HG02759 (cell line): ENCODE measurements at regions not wholly inside any gene's neighbourhood (a gene's known extent, or its start where the extent isn't known, plus 50 kb on each side); places are given as distances from the start of the nearest gene placed in this dataset.
"Not testable (repeated sequence)": the region's sequence is repeated elsewhere in the genome, so short reads cannot be mapped to it uniquely, and the experiment has no call there.

Source experiments
- ATAC-seq: cut with Tn5 transposase; IDR thresholded peaks from one replicate; pipeline ENCODE4 v1.9.1; 2021; ENCODE audit warnings: mild to moderate bottlenecking, moderate library complexity; ENCODE audit not compliant: unreplicated experiment

DNA sequence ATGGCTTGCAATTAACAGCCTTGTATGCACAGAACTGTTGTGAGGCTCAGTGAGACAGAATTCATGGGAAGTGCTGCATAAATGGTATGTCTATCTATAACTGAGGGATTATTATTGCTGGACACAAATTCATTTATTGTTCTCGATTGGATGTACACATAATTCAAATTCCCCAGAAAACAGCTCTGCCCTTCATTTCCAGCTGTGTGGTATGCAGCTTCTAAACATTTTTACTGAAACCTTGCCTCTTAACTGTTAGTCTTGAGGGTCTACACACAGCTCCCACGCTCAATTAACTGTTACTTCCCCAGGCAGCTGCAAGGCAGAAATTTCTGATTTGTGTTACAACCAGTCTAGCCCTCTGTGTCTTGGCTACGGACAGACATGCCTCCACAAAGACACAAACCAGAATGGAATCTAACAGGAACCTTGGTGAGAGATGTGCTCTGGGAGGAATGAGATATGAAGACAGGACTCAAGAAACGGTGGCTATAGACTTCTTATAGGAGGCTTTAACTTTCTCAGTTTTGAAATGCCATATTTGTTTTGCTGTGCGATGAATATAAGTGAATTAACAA is 139.7 kb upstream of the TBL1XR1 start:
- ATAC-seq, result no peak

DNA sequence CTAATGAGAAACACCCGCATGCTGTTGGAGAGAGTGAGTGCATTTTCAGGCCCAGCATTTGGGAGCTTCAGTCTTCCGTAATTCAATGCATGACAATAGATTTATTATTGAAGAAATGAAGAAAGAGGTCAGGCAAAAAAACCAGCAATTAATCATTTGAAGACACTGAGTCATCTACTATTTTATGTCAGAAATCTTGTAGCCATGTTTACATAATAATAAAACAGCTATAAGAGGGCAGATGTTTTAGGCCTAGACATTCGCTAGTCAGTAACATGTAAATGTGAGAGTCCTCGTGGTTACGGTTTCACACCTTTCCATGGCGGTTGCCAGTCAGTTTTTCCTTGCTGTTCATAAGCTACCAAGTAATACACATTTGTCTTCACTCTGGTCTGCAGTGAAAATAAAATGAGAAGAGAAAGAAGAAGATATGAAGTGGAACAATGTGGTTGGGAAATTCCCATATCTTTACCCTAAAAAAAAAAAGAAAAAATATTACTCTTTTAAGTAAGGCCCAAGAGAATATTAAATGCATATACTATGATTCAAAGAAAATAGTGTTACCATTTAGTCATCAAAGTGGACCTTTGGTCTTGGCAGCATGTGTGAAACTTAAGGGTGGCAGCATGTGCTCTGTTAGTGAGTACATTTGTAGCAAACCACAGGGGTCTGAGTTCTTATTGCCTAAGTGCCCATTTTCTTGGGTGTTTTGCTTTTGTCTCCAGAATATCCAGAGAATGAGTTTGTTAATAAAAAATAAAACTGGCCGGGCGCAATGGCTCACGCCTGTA is 140.5 kb upstream of the TBL1XR1 start:
- peak; percentile 90 for ATAC-seq

DNA sequence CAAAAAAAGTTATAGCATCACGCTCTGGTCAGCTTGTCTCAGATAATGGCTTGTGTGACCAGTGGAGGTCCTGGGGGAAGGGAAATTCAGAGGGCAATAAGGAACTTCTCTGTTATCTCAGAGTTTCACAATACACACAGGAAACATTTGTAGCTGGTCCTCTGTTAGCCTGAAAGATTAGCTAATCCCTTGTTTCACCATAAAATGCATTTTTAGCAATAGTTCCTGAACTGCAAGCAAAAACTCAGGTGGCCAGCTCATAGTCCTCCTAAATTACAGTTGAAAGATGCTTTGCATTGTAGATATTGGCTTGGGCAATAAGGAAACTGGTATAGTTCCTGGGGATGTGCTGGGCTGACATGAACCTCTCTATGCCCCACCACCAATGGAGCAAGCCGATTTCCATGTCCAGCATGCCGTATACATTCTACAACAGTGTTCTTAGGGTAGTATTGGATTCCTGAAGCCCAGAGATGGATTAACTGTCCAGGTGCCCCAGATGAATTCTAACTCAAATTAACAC is 141.5 kb upstream of the TBL1XR1 start:
- peak; percentile 33 for ATAC-seq

DNA sequence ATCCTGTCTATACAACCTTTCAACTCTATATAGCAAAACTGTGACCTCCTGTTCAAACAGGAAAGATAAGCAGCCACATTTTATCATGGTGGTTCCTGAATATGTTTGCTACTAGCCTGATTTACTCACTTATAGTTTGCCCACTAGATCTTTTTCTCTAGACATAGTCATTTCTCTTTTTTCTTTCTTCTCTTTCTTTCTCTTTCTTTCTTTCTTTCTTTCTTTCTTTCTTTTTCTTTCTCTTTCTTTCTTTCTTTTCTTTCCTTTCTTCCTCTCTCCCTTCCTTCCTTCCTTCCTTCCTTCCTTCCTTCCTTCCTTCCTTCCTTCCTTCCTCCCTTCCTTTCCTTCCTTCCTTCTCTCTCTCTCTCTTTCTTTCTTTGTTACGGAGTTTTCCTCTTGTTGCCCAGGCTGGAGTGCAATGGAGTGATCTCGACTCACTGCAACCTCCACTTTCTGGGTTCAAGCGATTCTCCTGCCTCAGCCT is 142.0 kb upstream of the TBL1XR1 start:
- ATAC-seq, result peak; percentile 1

DNA sequence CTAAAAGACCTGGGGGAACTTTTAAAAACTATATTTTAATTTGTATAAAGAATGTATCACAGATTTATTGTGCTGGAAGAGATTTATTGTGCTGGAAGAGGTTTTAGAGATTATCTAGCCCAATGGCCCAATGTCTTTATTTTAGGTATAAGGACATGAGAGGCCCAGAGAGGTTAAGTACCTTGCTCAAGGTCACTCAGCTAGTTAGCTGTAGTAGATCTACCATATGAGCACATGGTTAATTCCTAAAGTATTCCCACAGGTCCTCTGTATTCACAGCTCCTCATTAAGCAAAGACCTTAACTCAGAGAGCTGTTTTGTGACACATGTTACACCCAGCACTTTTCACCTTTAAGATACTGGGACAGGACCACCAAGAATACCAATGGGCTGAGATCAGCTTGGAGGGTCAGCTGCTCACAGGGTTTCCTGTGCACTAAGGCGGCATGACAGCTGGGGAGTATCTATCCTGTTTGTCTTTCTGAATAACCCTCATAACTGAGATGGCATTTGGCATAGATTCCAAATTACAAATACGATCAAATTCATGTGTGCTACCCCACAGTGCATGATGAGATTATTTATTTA is 143.1 kb upstream of the TBL1XR1 start:
- ATAC-seq, result no peak

DNA sequence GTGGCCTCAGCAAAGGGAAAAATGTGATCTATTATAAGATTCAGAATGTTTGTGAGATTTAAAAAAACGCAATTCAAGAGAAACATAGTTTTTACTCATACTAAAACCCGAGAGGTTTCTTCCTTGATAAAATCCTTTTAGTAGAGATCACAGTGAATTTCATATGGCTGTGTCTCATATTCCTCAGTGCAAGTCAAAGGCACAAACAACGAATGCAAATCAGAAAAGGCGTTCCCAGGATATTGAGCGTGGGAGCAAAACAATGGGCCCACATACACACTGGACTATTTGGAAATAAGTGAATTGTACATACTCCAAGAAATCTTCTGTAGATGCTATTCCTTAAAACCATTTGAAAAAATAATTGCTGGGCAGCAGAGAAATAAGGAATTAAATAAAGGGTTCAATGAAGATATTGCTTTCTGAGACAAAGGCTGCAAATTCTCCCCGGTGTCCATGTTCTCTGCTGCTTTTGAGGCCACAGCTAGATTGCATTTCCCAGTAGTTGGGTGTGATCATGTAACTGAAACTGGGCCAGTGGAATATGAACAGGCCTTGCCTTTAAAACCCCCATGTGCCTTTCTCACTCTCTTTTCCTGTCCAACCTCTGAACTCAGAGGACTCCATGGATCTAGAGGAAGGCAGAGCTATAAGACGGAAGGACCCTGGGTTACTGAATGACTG is 144.6 kb upstream of the TBL1XR1 start:
- no peak for ATAC-seq

DNA sequence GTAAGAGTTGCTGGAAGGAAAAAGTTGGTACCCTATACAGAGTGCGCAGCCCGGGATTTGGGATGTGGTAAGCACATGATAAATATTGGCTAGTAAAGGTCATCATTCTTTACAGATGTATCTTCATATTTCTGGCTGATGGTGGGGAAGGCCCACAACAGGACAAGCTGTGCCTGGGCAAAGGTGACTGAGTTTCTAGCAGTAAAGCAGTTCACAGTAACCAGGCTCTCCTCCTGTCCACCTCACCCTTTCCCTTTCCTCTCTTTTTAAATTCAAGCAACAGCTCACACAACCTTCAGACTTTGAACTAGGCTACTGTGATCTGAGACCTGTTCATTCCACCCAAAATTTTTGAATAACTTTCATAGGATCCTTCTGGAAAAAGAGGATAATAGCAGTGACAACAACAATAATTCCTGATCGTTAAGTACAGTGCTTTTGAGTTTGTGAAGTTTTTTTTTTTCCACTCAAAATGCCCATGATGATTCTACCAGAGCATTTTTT is 145.9 kb upstream of the TBL1XR1 start:
- no peak for ATAC-seq

DNA sequence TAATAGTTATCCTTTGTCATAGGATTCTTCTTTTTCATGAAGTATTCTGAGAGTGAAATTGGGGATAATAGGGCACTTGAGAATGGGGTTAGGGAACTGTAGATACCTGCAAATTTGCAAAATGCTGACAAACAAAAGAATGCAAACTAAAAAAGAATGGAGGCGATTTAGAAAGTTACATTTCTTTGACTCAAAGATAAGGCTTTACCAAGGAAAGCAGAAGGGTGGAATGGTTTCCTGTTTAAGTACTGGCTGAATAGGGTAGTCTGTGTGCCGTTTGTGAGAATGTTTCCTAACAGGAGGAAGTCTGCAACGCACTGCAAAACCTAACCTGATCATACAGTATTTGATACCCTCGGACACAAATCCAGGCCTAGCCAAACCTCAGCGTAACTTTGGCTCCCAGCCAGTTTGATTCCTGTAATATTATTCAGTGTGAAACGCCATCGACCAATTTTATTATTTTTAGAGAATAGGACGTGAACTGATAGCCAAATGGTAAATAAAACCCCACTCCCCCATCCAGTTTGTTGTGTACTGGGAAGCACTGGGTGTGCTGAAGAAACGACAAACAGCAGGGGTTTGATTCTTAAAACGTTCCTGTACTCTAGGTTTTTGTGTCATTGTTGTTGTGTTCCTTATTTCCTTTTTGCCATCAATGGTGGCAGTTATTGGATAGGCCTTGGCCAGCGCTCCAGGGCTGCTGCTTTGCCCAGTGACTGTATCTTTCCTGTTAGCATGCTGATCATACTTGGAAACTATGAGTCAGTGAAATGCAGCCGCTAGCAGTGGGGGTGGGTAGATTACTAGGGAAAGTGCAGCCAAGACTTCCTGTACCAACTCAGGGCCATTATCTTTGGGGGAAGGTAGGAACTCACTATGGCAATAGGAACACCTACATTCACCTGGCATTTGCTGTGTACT is 148.0 kb upstream of the TBL1XR1 start:
- ATAC-seq, result peak; percentile 79

DNA sequence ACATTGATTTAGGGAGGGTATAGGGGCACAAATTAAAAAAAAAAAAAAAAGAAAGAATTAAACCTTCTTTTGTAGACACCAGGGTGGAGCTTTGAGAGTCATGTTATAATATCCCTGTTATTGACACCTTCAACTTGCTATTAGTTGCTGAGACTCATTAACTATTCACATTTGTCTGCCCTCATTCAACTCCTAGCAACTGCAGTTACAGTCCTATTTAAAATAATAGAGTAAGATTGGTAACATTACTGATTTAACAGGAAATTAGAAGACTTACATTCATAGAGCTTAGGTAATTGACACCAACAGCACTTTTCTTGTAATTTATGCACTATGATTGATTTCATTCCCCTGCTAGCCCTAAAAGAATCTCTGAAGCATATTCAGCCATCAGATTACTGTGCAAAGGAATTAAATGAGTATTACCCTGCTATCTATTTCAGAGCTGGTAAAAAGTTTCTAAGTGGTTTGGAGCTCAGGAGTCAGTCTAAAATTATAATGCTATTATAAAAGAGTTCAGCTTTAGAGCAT is 148.8 kb upstream of the TBL1XR1 start:
- ATAC-seq, result peak; percentile 11

DNA sequence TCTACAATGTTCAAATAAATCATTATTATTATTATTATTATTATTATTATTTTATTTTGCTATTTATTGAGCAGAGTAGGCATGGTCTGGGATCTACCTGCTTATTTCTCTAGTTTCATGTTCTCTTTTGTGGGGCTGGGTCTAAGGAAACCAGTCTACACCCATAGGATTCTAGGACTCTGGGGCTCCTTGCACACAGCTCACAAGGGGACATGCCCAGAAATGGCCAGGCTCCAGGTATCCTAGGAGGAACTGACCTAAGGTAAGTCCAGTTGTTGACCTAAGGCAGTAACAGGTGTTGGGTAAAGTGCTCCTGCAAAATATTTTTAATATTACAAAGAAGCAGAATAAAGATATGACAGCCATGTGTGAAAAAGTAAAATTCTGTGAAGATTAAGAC is 149.6 kb upstream of the TBL1XR1 start:
- ATAC-seq, result no peak

DNA sequence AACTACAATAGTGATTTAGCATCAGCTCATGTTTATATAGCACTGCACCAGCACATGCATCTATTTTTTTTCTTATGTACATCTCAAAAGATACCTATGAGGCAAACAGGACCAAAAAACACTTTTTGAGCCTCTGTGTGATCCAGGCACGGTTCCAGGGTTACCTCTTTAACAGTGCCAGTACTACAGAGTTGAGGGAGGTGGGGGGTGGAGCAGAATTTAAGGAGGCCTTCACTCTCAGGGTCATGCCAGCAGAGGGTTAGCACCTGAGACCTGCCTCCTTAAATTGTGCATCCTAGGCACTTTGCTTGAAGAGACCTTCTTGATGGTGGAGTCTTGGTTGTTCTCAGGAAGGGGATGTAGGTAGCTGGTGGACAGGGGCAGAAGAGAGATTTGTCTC is 150.3 kb upstream of the TBL1XR1 start:
- no peak for ATAC-seq

DNA sequence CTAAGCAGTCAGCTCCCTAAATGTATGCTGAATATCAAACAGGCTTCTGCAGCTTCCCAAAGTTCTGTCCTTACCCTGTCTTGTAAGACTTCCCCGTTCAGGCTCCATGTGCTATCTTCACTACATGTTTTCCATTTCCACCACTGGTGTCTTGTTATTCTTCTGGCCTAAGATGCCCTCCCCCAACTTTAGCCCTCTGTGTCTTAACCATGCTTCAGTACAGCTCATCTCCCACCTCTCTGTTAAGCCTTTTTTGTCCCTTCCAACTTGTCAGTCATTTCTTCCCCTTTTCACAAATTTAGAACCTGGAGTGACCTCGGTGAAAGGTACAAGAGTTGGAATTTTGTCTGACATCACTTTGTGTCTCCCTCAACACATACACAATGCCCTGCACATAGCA is 151.7 kb upstream of the TBL1XR1 start:
- ATAC-seq, result no peak

DNA sequence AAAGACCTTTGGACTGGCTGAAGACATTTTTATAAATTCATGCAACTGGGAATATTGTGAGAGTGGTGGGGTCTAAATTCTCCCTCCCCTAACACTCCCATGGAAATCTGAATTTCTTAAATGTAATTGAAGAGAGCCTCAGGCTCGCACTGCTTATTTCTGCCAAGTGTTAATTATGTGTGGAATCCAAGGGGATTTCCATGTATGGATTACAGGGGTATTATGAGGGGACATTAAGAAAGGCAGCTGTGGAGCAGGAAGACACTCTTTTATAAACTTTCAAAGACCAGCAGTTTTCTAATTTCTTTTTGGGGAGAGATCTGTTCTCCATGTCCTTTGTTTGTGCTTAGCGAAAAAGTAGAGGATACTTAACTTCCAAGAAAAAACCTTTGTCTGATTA is 152.1 kb upstream of the TBL1XR1 start:
- ATAC-seq, result no peak

DNA sequence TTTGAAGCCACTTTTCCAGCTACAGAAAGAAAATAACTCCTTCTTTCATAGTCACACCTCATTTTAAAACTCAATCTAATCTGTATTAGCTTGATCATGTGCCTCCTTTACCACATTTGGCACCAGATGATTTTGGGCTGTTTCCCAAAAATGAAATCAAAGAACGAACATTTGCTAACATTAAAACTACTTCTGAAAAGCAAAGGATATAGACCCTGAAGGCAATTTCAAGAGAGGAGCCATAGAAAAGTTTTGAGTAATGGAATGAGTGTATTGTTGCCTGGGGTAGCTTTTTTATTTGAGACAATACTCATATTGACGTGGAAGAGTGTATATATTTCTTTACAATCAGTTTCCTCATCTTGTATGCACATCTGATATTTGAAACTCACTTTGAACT is 152.8 kb upstream of the TBL1XR1 start:
- ATAC-seq, result no peak

DNA sequence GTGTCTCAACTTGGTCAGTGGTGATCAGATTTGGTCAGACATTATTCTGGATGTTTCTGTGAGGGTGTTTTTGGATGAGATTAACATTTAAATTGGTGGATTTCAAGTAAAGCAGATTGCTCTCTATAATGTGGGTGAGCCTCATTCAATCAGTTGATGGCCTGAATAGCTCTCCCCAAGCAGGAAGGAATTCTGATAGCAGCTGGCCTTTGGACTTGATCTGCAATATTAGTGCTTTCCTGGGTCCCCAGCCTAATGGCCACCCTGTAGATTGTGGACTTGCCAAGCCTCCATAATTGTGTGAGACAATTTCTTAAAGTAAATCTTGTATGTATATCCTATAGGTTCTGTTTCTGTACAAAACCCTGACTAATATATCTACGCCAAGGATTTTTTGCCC is 153.9 kb upstream of the TBL1XR1 start:
- no peak for ATAC-seq

DNA sequence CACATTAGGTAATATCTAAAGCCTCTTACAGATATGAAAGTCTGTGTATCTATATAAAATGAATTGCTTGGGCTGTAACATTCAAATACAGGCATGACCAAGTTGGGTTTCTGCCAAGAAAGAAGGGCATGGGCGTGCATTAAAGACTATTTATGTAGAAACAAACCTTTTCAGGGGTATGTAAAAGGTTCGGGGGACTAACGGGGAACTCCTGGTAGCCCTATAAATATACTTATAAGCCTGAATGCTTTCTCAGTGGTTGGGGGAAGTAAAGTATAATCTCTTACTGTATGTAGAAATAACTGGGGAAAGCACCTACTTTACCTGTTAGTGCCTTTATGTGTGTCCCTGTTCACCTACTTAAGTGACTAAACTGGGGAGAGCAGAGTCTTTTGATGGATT is 154.5 kb upstream of the TBL1XR1 start:
- ATAC-seq, result peak; percentile 96

DNA sequence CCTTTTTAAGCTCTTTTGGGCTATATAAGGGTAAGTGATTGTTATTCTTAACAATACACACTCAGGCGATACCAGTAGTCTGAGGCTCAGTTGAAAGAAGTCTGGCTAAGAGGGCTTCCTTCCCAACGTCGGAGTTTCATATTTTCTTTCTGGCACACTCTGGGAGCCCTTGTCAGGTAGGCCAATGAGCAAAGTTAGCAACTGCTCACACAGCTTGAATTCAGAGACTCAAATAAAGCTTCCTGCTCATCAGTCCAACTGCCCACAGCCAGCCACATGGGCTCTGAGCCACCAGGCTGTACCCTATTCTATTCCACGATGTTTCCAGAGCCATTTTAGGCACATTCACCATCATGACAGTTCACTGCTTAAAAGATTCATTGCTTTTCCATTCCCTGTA is 155.1 kb upstream of the TBL1XR1 start:
- no peak for ATAC-seq

DNA sequence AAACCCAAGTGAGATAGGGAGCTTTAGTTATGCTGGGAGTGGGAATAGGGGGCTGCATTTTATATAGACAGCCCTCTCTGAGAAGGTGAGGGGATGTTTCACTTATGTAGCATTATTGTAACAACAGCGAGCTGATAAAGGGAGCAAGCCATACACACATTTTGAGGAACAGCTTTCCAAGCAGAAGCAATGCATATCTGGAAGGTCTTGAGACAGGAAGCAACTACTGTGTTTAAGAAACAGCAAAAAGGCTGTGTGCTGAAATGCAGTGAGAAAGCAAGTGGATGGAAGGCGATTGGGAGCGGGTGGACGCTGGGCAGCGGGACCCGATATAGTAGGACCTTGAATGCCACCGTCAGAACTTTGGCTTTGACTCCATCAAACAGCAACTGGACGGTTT is 155.9 kb upstream of the TBL1XR1 start:
- ATAC-seq, result no peak

DNA sequence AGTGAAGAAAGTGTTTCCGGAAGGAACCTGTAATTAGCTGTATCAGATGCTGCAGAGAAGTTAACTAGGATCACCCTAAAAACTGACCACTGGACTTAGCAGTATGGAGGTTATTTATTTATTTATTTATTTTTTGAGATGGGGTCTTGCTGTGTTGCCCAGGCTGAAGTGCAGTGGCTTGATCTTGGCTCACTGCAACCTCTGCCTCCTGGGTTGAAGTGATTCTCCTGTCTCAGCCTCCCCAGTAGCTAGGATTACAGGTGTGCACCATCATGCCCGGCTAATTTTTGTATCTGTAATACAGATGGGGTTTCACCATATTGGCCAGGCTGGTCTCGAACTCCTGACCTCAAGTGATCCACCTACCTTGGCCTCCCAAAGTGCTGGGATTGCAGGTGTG is 156.6 kb upstream of the TBL1XR1 start:
- not testable (repeated sequence) for ATAC-seq

DNA sequence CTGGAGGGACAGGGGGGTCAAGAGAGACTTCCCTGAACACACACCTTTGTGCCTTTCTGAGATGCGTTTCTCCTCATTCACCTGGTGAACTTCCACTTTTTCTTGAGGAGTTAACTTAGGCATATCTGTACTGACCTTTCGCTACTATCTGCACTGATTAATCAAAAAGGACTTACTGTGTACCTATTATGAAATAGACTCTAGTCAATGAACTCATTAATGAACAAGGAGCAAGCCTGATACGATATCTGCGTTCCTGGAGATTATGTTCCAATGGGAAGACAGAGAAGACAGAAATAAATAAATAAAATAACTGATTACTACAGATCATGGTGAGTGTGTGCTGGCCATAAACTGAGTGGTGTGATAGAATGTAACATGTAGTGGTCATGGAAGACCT is 157.2 kb upstream of the TBL1XR1 start:
- no peak for ATAC-seq
